ENCODE measurements at regions not wholly inside any gene's neighbourhood (a gene's known extent, or its start where the extent isn't known, plus 50 kb on each side); places are given as distances from the start of the nearest gene placed in this dataset.
A peak's percentile ranks its signal among the peaks of the same experiment; 100 is the strongest.

GRCh38 chr11:130645164-130645842 lies 196.9 kb downstream of the ADAMTS15 start:
- DNase-seq = peak; percentile 18

- no peak for DNase-seq
Observed at GRCh38 chr11:130645843-130646197, 197.4 kb downstream of the ADAMTS15 start.

GRCh38 chr11:130646881-130647280 lies 198.4 kb downstream of the ADAMTS15 start:
- DNase-seq = no peak

GRCh38 chr11:130647371-130647770 lies 198.9 kb downstream of the ADAMTS15 start:
- no peak for DNase-seq

DNA sequence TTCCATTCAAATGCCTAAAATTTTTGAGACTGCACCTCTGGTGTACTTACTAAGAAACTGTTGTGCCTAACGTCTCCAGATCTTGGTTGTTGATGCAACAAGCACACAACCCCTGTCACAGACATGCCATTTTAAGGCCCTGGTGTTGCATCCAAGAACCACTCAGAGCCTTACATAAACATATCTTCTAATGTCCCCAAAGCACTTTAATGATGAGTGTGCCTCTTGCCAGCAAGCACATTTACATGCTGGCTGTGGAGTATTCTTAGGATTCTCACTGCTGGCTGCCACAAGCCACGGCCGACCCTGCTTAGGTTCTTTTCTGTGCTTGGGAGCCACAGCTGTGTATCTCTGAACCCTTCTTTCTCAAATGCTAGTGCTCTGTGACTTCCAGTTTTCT lies 201.4 kb downstream of the ADAMTS15 start:
- no peak for DNase-seq

DNA sequence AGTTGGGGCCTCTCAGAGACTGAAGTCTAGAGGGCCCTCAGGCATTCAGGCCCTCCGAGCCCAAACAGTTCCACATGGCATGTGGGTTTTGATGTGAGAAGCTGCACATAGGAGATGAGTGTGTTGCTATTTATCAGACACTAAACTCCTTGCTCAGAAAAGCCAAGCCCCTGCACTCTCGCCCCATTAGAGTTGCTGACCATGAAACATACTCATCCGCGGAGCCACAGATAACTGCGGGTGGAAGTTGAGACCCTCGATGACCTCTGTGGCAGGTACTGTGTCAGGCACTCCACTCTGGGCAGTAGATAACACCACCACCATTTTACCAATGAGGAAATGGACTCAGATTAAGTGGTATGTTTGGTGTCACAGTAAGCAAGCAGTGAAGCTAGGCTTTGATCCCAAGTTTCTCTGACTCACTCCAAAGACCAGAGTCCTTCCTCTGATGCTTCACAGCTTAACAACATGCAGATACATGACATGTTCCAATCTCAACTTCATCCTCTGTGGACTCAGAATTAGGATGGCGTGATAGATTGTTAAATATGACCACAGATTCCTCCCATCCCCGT lies 202.1 kb downstream of the ADAMTS15 start:
- no peak for DNase-seq

GRCh38 chr11:130651066-130651855 lies 202.8 kb downstream of the ADAMTS15 start:
- DNase-seq = no peak

DNA sequence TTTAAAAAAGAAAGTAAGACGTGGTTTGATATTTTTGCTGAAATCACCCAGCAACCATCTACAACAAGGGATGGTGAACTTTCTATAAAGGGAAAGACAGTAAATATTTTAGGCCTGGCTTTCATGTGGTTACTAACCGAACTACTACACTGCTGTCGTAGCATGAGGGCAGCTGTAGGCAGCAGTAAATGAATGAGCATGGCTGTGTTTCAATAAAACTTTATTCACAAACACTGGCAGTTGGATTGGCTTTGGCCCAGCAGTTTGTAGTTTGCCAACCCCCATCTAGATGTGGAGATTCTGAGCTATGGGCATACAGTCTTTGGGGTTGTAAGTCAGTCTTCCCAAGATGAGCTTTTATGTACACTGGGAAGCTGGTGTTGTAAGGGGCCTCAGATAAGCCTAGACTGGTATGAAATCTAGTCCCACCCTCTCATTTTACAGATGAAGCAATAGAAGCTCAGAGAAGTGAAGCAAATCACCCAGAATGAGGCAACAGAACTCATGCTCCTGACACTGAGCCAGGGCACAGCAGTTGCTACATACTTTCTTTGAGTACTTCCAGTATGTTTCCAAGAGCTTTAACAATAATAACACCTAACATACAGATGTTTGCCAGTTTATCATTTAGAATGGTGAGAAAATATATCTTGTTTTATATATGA lies 204.4 kb downstream of the ADAMTS15 start:
- no peak for DNase-seq

DNA sequence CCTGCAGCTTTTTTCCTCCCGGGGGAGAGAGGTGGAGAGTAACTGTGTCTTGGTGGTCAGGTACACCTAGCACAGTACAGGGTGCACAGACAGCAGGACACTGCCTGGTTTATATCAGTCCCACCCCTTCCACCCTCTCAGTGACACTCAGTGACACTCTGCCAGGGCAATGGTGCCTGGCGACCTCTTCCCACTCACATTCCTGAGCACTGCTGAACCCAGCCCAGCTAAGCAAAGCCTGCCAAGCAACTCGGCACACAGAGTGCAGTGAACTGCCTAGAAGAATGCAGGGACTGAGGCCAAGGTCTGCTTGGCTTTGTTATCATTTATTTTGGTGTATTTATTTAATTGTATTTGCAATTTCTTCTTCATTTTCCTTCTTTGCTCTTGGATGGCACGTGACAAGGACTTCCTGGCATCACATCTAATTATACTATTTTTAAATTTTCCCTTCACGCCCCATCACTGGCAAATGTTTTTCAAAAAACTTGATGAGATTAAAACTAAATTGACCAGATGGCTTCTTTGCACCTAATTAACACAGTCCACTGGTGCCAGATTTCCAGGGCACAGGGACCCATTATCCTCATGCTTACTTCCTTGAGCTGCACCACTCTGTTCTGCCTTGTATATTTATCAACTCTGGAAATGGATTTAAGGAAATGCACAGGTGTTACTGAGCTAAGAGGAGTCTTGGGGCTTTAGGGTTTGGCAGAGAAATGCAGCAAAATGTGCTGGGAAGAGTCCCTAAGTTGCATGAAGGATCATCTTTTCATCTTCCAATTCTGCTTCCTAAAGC lies 205.6 kb downstream of the ADAMTS15 start:
- DNase-seq = no peak

DNA sequence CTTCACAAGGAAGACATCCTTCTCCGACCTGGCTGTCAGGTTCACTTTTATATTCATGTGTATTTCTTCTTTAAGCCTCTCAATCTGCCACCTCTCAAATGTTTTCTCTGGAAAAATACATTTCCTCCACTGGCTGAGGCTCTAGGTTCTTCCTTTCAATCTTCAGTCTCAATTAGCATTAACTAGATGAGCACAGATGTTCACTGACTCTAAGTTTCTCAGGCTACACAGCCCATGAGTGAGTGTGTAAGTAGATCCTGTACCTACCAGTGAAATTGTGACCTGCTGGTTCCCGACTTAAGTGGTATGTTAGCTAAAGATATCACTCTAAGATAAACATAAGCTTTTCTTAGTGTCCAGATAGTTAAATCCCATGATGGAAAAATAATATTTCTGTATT lies 206.9 kb downstream of the ADAMTS15 start:
- no peak for DNase-seq

DNA sequence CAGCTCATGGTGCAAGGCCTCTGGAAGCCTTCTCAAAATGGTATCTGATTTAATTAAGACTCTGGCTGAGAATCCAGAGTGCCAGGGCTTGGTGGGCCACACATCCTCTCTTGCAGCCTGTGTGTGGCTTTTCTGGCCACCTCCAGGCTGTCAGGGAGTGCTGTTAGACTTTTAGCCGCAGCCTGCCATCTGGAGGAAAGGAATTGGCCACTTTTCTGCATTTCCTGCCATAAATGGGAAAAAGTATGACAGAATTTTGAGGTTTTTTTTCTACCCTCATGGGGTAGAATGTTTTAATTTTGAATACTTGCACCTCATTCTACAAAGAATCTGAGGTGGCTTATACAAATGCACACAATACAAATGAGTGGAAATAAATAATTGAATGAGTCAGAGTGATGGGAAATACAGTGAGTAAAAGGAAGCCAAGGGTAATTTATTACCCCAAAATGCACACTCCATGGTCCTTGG lies 218.4 kb downstream of the ADAMTS15 start:
- no peak for DNase-seq

GRCh38 chr11:130668751-130669150 lies 220.3 kb downstream of the ADAMTS15 start:
- no peak for DNase-seq

GRCh38 chr11:130670200-130670599 lies 221.8 kb downstream of the ADAMTS15 start:
- no peak for DNase-seq

GRCh38 chr11:130671801-130672700 lies 223.6 kb downstream of the ADAMTS15 start:
- peak; percentile 35 for DNase-seq

GRCh38 chr11:130672911-130673310 lies 224.5 kb downstream of the ADAMTS15 start:
- DNase-seq = no peak

GRCh38 chr11:130673698-130674097 lies 225.3 kb downstream of the ADAMTS15 start:
- DNase-seq = no peak

DNA sequence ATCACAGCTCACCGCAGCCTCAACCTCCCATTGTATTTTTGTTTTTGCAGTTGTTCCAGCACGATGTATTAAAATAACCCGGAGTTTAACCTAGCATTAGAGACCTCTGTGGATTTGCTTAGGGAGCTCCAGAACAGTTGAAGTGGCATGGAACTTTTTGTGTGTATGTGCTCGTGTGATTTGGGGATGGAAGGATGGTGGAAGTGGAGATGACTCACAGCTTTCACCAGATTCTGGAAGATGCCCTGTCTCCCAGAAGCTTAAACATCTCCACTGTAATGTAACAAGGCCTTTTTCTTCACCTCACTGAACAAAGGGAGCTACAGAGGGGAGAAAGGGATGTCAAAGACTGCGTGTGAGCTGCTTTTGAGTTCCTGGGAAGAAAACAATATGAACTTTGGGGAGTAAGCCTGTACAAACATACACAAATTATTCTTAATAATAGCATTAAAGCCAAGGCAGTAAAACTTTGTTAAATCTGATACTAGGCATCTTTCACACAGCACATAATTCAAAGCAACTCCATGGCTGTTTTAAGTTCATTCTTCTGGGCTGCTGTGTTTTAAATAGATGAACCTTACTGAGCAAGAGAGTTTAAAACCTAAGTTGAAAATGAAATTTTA lies 226.4 kb downstream of the ADAMTS15 start:
- no peak for DNase-seq

DNA sequence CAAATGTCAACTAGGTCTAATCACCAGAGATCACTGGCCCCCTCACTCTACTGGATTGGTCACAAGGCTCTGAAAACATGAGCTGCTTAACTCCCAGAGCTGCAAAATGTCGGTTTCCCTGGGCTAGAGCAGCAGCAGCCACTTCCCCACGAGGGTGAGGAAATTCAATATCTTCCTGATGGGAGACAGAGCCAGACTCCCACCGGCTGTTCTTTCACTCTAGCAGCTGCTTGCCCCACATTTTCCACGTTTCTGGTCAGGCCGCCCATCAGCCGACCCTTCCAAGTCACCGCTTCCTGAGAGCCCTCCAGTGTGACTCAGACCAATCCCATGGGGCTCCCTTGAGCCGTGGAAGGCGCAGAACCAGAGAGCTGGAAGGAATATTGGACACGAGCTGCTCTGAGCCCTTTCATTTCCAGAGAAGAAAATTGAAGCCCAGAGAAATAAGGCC lies 227.0 kb downstream of the ADAMTS15 start:
- no peak for DNase-seq

- no peak for DNase-seq
Observed at GRCh38 chr11:130675917-130676316, 227.5 kb downstream of the ADAMTS15 start.

- DNase-seq = no peak
Observed at GRCh38 chr11:130677486-130678153, 229.2 kb downstream of the ADAMTS15 start.

Data from DMS153 (cell line).